H9 (cell line): ENCODE measurements at regions not wholly inside any gene's neighbourhood (a gene's known extent, or its start where the extent isn't known, plus 50 kb on each side); places are given as distances from the start of the nearest gene placed in this dataset.

Experiments
- DNase-seq: peaks from one replicate; pipeline ENCODE4 v3.0.0-alpha.2; 2017
- H2AFZ ChIP-seq: one replicate; pipeline ENCODE4 v1.6.1; 2013; ENCODE audit warnings: mild to moderate bottlenecking, low read length, control low read depth, moderate library complexity
- H2AK5ac ChIP-seq: 2 replicates; pipeline ENCODE4 v1.6.1; 2013; ENCODE audit warnings: low read length, control low read depth, mixed read lengths; ENCODE audit not compliant: insufficient read length
- H2BK120ac ChIP-seq: one replicate; pipeline ENCODE4 v1.6.1; 2013; ENCODE audit warnings: low read depth, mild to moderate bottlenecking, low read length, control low read depth, inconsistent platforms; ENCODE audit not compliant: poor library complexity, severe bottlenecking
- H2BK12ac ChIP-seq: 2 replicates; pipeline ENCODE4 v1.6.1; 2013; ENCODE audit warnings: low read length, control low read depth, mixed read lengths, low read depth; ENCODE audit not compliant: insufficient read length
- H2BK15ac ChIP-seq: 2 replicates; pipeline ENCODE4 v1.6.1; 2013; ENCODE audit warnings: low read depth, low read length, control low read depth
- H2BK20ac ChIP-seq: one replicate; pipeline ENCODE4 v1.6.1; 2013; ENCODE audit warnings: low read depth, mild to moderate bottlenecking, low read length, control low read depth, inconsistent platforms; ENCODE audit not compliant: poor library complexity, severe bottlenecking
- H2BK5ac ChIP-seq: 2 replicates; pipeline ENCODE4 v1.6.1; 2013; ENCODE audit warnings: low read length, control low read depth, mixed read lengths; ENCODE audit not compliant: insufficient read length
- H3K14ac ChIP-seq: 2 replicates; pipeline ENCODE4 v1.6.1; 2013; ENCODE audit warnings: low read length, control low read depth; ENCODE audit not compliant: insufficient read depth
- H3K18ac ChIP-seq: 2 replicates; pipeline ENCODE4 v1.6.1; 2013; ENCODE audit warnings: low read depth, mild to moderate bottlenecking, mixed read lengths, low read length, control low read depth; ENCODE audit not compliant: insufficient read length
- H3K23ac ChIP-seq: 2 replicates; pipeline ENCODE4 v1.6.1; 2013; ENCODE audit warnings: low read length, control low read depth, mixed read lengths, low read depth; ENCODE audit not compliant: insufficient read length
- H3K23me2 ChIP-seq: 2 replicates; pipeline ENCODE4 v1.6.1; 2013; ENCODE audit warnings: low read depth, mild to moderate bottlenecking, mixed read lengths, low read length, control low read depth; ENCODE audit not compliant: insufficient read length, poor library complexity, severe bottlenecking
- H3K27ac ChIP-seq: 2 replicates; pipeline ENCODE4 v1.5.1; 2013; ENCODE audit warnings: low read length, control low read depth, mixed read lengths, low read depth; ENCODE audit not compliant: insufficient read length
- H3K27me3 ChIP-seq: 2 replicates; pipeline ENCODE4 v1.6.1; 2013; ENCODE audit warnings: low read length, control low read depth, inconsistent platforms; ENCODE audit not compliant: insufficient read depth
- H3K4ac ChIP-seq: 2 replicates; pipeline ENCODE4 v1.6.1; 2013; ENCODE audit warnings: low read depth, mild to moderate bottlenecking, control low read depth, inconsistent platforms, low read length, moderate library complexity
- H3K4me1 ChIP-seq: 2 replicates; pipeline ENCODE4 v1.6.1; 2013; ENCODE audit warnings: low read length, control low read depth, inconsistent platforms; ENCODE audit not compliant: insufficient read depth
- H3K4me2 ChIP-seq: 2 replicates; pipeline ENCODE4 v1.6.1; 2013; ENCODE audit warnings: low read length, control low read depth, mixed read lengths; ENCODE audit not compliant: insufficient read length, insufficient read depth
- H3K56ac ChIP-seq: 2 replicates; pipeline ENCODE4 v1.6.1; 2013; ENCODE audit warnings: low read depth, mild to moderate bottlenecking, mixed read lengths, low read length, control low read depth; ENCODE audit not compliant: insufficient read length
- H3K79me1 ChIP-seq: 2 replicates; pipeline ENCODE4 v1.6.1; 2013; ENCODE audit warnings: low read depth, mild to moderate bottlenecking, moderate library complexity, low read length, control low read depth, inconsistent platforms; ENCODE audit not compliant: insufficient read depth, poor library complexity, severe bottlenecking
- H3K79me2 ChIP-seq: 2 replicates; pipeline ENCODE4 v1.6.1; 2013; ENCODE audit warnings: low read length, control low read depth, inconsistent platforms; ENCODE audit not compliant: insufficient read depth
- H3K9ac ChIP-seq: 2 replicates; pipeline ENCODE4 v1.6.1; 2013; ENCODE audit warnings: low read length, control low read depth, mixed read lengths; ENCODE audit not compliant: insufficient read length; ENCODE audit errors: extremely low read depth
- H3K9me3 ChIP-seq: one replicate; pipeline ENCODE4 v1.6.1; 2013; ENCODE audit warnings: low read depth, low read length, inconsistent platforms; ENCODE audit not compliant: control insufficient read depth
- H3T11ph ChIP-seq: one replicate; pipeline ENCODE4 v1.6.1; 2013; ENCODE audit warnings: mild to moderate bottlenecking, low read length, control low read depth, inconsistent platforms
- H4K20me1 ChIP-seq: one replicate; pipeline ENCODE4 v1.6.1; 2013; ENCODE audit not compliant: control insufficient read depth, insufficient read length, insufficient read depth
- H4K5ac ChIP-seq: 2 replicates; pipeline ENCODE4 v1.6.1; 2013; ENCODE audit warnings: low read depth, mild to moderate bottlenecking, mixed read lengths, low read length, control low read depth; ENCODE audit not compliant: insufficient read length
- H4K8ac ChIP-seq: replicated peaks from 2 replicates; pipeline ENCODE4 v1.6.1; 2013; ENCODE audit warnings: low read length, control low read depth, mixed read lengths, low read depth; ENCODE audit not compliant: insufficient read length
- H4K91ac ChIP-seq: 2 replicates; pipeline ENCODE4 v1.6.1; 2013; ENCODE audit warnings: low read depth, mild to moderate bottlenecking, moderate library complexity, mixed read lengths, low read length, control low read depth; ENCODE audit not compliant: insufficient read length
- H3K27ac Mint-ChIP-seq, 3 experiments: 2 replicates in 2 of 3; 3 replicates in 1 of 3; pipeline ENCODE4 v1.8.0; 2020 to 2021; ENCODE audit warnings: mixed read lengths in 3 of 3, mild to moderate bottlenecking in 1 of 3, moderate library complexity in 1 of 3
- H3K27me3 Mint-ChIP-seq: 2 replicates; pipeline ENCODE4 v1.8.0; 2021; ENCODE audit warnings: low read depth, mild to moderate bottlenecking, moderate library complexity, mixed read lengths
- H3K36me3 Mint-ChIP-seq, 3 experiments: 2 replicates in 2 of 3; 3 replicates in 1 of 3; pipeline ENCODE4 v1.8.0; 2020 to 2021; ENCODE audit warnings: low read depth in 3 of 3, mixed read lengths in 3 of 3; ENCODE audit not compliant: insufficient read depth in 1 of 3
- H3K4me1 Mint-ChIP-seq, 2 experiments: 2 replicates each; pipeline ENCODE4 v1.8.0; 2020; ENCODE audit warnings: mixed read lengths in 2 of 2
- H3K4me3 Mint-ChIP-seq, 2 experiments: 2 replicates in 1 of 2; 3 replicates in 1 of 2; pipeline ENCODE4 v1.8.0; 2020 to 2021; ENCODE audit warnings: mild to moderate bottlenecking in 2 of 2, mixed read lengths in 2 of 2, moderate library complexity in 1 of 2
- H3K9me3 Mint-ChIP-seq, 2 experiments: 2 replicates in 1 of 2; 3 replicates in 1 of 2; pipeline ENCODE4 v1.8.0; 2020; ENCODE audit warnings: mild to moderate bottlenecking in 2 of 2, mixed read lengths in 2 of 2, moderate library complexity in 1 of 2
- WGBS: extraction: QIAGEN DNeasy Blood & Tissue Kit; methylation state at CpG from one replicate; pipeline ENCODE4 v1.1.7; 2013; ENCODE audit warnings: missing lambda C conversion rate, low lambda C conversion rate, mixed read lengths; ENCODE audit not compliant: insufficient read length; ENCODE audit errors: extremely low coverage; 5-methylcytosine and 5-hydroxymethylcytosine counted together
- TF ChIP-seq, protein P1 (sequence below): fragments of 200-600 bp; sonication (generic); conservative IDR thresholded peaks from 3 replicates; pipeline ENCODE4 v1.8.0; 2021; ENCODE audit warnings: antibody characterized with exemption, mild to moderate bottlenecking

DNA sequence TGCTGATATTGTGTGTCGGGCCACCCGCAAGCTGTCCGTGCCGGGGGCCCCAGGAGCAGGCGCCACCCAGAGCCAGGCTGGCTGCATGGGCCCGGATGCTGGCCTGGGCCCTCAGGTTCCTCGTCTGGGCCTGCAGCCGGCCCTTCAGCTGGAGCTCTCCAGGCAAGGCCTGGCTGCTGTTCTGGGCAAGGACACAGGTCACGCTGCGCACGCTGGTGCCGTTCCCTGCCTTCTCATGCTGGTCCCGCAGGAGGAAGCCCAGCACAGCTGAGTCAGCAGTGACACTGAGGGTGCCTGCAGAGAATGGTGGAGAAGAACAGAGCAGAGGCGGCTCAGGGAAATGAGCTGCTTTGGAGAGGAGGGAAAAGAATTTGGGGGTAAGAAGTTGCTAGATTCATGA lies 79.9 kb downstream of the RMI2 start:
- Histone ChIP-seq H4K5ac (no peak overlapping the region), H4K91ac (no peak overlapping the region), H2BK20ac (no peak overlapping the region), H2BK15ac (no peak overlapping the region), H2BK120ac (no peak overlapping the region), H2BK5ac (no peak overlapping the region), H3K14ac (no peak overlapping the region; the same call in 1 of the 2 replicates), H3K18ac (no peak overlapping the region), H3K4me2 (no peak overlapping the region), H3K79me1 (no peaks in the 10 kb centered on the region), H3K79me2 (no peaks in the 10 kb centered on the region), H2AK5ac (no peak overlapping the region), H3T11ph (no peak overlapping the region), H3K23me2 (no peaks in the 10 kb centered on the region), H3K27me3 (no peaks in the 10 kb centered on the region), H3K9me3 (no peaks in the 10 kb centered on the region), H4K20me1 (peaks cover 2% of the 10 kb centered on the region), H3K27ac (no peak overlapping the region), H3K4me1 (no peaks in the 10 kb centered on the region), H2BK12ac (no peak overlapping the region), H3K56ac (no peak overlapping the region), H4K8ac (no peak overlapping the region), H3K9ac (no peak overlapping the region), H2AFZ (no peak overlapping the region), H3K23ac (no peak overlapping the region), H3K4ac (no peak overlapping the region)
- no peaks in the 10 kb centered on the region for H3K36me3 Mint-ChIP-seq
- H3K27me3 Mint-ChIP-seq: no peaks in the 10 kb centered on the region
- TF ChIP-seq, protein P1, sequence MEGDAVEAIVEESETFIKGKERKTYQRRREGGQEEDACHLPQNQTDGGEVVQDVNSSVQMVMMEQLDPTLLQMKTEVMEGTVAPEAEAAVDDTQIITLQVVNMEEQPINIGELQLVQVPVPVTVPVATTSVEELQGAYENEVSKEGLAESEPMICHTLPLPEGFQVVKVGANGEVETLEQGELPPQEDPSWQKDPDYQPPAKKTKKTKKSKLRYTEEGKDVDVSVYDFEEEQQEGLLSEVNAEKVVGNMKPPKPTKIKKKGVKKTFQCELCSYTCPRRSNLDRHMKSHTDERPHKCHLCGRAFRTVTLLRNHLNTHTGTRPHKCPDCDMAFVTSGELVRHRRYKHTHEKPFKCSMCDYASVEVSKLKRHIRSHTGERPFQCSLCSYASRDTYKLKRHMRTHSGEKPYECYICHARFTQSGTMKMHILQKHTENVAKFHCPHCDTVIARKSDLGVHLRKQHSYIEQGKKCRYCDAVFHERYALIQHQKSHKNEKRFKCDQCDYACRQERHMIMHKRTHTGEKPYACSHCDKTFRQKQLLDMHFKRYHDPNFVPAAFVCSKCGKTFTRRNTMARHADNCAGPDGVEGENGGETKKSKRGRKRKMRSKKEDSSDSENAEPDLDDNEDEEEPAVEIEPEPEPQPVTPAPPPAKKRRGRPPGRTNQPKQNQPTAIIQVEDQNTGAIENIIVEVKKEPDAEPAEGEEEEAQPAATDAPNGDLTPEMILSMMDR: no peak
- no peak for DNase-seq
- no peaks in the 10 kb centered on the region for H3K9me3 Mint-ChIP-seq
- WGBS: no CpG with 5 or more reads among the region's 14 CpGs
- H3K4me1 Mint-ChIP-seq: peaks cover 17 to 18% of the 10 kb centered on the region in 2 experiments
- no peak overlapping the region for H3K4me3 Mint-ChIP-seq
- H3K27ac Mint-ChIP-seq: no peak overlapping the region
